ENCODE measurements at regions not wholly inside any gene's neighbourhood (a gene's known extent, or its start where the extent isn't known, plus 50 kb on each side); places are given as distances from the start of the nearest gene placed in this dataset.

GRCh38 chr22:47247579-47248240, 485.3 kb downstream of the TBC1D22A start:
- DNase-seq (ENCODE audit: low read depth, low spot score) = no peak
- H3K27me3 ChIP-seq (ENCODE audit: control insufficient read depth, insufficient read depth, low read length) = no peaks in the 10 kb centered on the region; the same call in 1 of the 2 replicates
- no peaks in the 10 kb centered on the region for H3K4me1 ChIP-seq (ENCODE audit: control insufficient read depth, insufficient read depth, low read length)
- no peak for ATAC-seq
- TF ChIP-seq, protein P1, sequence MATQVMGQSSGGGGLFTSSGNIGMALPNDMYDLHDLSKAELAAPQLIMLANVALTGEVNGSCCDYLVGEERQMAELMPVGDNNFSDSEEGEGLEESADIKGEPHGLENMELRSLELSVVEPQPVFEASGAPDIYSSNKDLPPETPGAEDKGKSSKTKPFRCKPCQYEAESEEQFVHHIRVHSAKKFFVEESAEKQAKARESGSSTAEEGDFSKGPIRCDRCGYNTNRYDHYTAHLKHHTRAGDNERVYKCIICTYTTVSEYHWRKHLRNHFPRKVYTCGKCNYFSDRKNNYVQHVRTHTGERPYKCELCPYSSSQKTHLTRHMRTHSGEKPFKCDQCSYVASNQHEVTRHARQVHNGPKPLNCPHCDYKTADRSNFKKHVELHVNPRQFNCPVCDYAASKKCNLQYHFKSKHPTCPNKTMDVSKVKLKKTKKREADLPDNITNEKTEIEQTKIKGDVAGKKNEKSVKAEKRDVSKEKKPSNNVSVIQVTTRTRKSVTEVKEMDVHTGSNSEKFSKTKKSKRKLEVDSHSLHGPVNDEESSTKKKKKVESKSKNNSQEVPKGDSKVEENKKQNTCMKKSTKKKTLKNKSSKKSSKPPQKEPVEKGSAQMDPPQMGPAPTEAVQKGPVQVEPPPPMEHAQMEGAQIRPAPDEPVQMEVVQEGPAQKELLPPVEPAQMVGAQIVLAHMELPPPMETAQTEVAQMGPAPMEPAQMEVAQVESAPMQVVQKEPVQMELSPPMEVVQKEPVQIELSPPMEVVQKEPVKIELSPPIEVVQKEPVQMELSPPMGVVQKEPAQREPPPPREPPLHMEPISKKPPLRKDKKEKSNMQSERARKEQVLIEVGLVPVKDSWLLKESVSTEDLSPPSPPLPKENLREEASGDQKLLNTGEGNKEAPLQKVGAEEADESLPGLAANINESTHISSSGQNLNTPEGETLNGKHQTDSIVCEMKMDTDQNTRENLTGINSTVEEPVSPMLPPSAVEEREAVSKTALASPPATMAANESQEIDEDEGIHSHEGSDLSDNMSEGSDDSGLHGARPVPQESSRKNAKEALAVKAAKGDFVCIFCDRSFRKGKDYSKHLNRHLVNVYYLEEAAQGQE (IDR thresholded peaks at IDR 0.05; ENCODE audit: insufficient read depth in 1 of 2, low read depth in 2 of 2, low read length in 1 of 2) = no peak
- TF ChIP-seq CTCF (IDR thresholded peaks at IDR 0.05) = peak; percentile 35
- no peaks in the 10 kb centered on the region for H3K9me3 ChIP-seq (ENCODE audit: control insufficient read depth, insufficient read depth, low read depth, low read length)
- in situ Hi-C loops (cut with HindIII; ENCODE audit: low pct_unique_long_range_greater_than_20kb, low sequenced_read_pairs) = no loop called here
- POLR2A ChIA-PET = interaction anchor here (0.6 kb wide), 1 partner anchor 127 kb away, joined by 5 read pairs; no protein-coding TSS in a partner anchor
- H3K27ac ChIP-seq (ENCODE audit: low read length) = no peak overlapping the region
- H3K36me3 ChIP-seq (ENCODE audit: control insufficient read depth, insufficient read depth, low read length) = no peaks in the 10 kb centered on the region
- CTCF ChIA-PET = interaction anchor here (0.6 kb wide), 1 partner anchor 545 kb away, joined by 5 read pairs; no protein-coding TSS in a partner anchor
- H3K4me3 ChIP-seq (ENCODE audit: low read depth in 2 of 2, low read length in 2 of 2) = no peak overlapping the region
- BruUV-seq (replicated peaks) = no TSS peak
- intact Hi-C loops (cut with micrococcal nuclease; ENCODE audit: unreplicated experiment) = no loop called here

GRCh38 chr22:47245786-47246185, 483.3 kb downstream of the TBC1D22A start:
- Histone ChIP-seq H3K27ac (ENCODE audit: low read length) (no peak overlapping the region), H3K36me3 (ENCODE audit: control insufficient read depth, insufficient read depth, low read length) (no peaks in the 10 kb centered on the region; the same call in 1 of the 2 replicates), H3K9me3 (ENCODE audit: control insufficient read depth, insufficient read depth, low read depth, low read length) (no peaks in the 10 kb centered on the region), H3K4me1 (ENCODE audit: control insufficient read depth, insufficient read depth, low read length) (no peaks in the 10 kb centered on the region), H3K4me3 (ENCODE audit: low read depth in 2 of 2, low read length in 2 of 2) (no peak overlapping the region), H3K27me3 (ENCODE audit: control insufficient read depth, insufficient read depth, low read length) (peaks cover 3% of the 10 kb centered on the region; the same call in 1 of the 2 replicates)
- BruUV-seq (replicated peaks) = no TSS peak
- POLR2A ChIA-PET = no interaction called here
- TF ChIP-seq, protein P1 (IDR thresholded peaks at IDR 0.05; ENCODE audit: insufficient read depth in 1 of 2, low read depth in 2 of 2, low read length in 1 of 2) = no peak
- no peak for TF ChIP-seq CTCF (IDR thresholded peaks at IDR 0.05)
- TF ChIP-seq TCF7L2 (IDR thresholded peaks at IDR 0.05; ENCODE audit: low read depth, low read length) = no peak
- no peak for TF ChIP-seq SIN3A (IDR thresholded peaks at IDR 0.05; ENCODE audit: borderline replicate concordance, insufficient read depth, low read depth, low read length)
- TF ChIP-seq POLR2AphosphoS5 (IDR thresholded peaks at IDR 0.05; ENCODE audit: low read depth, low read length) = no peak
- intact Hi-C loops (cut with micrococcal nuclease; ENCODE audit: unreplicated experiment) (no loop called here), in situ Hi-C loops (cut with HindIII; ENCODE audit: low pct_unique_long_range_greater_than_20kb, low sequenced_read_pairs) (no loop called here)
- ATAC-seq (no peak), DNase-seq (ENCODE audit: low read depth, low spot score) (no peak)
- CTCF ChIA-PET = no interaction called here

Measured in Panc1 (cell line).